ENCODE measurements at regions not wholly inside any gene's neighbourhood (a gene's known extent, or its start where the extent isn't known, plus 50 kb on each side); places are given as distances from the start of the nearest gene placed in this dataset.

DNA sequence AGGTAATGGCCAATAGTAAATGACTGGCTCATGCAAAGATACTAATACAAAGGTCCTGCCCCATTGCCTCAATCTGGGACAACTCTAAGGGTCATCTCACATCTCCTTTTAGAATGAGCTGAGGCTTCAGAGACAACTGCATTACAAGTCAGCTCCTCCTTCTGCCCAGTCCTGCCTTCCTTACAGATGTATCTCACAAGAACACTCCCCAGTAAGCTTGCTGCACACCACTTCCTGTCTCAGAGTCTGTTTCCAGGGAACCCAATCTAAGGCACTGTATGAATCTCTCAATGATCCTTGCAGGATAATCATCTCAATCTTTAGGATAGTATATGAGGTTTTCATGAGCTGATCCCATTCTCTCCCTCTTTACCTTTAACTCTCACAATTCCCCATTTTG is 57.8 kb upstream of the ZDHHC17 start:
- Mint-ChIP-seq H3K27ac (ENCODE audit: unreplicated experiment) (no peak overlapping the region), H3K4me3 (ENCODE audit: unreplicated experiment) (no peak overlapping the region), H3K27me3 (ENCODE audit: low read depth) (no peaks in the 10 kb centered on the region), H3K9me3 (ENCODE audit: low read depth) (no peaks in the 10 kb centered on the region), H3K36me3 (ENCODE audit: low read depth) (no peaks in the 10 kb centered on the region), H3K4me1 (ENCODE audit: low read depth) (peaks cover 48% of the 10 kb centered on the region)
- no peak for DNase-seq (ENCODE audit: low spot score)
- no peak for TF ChIP-seq CTCF (IDR thresholded peaks at IDR 0.05)

DNA sequence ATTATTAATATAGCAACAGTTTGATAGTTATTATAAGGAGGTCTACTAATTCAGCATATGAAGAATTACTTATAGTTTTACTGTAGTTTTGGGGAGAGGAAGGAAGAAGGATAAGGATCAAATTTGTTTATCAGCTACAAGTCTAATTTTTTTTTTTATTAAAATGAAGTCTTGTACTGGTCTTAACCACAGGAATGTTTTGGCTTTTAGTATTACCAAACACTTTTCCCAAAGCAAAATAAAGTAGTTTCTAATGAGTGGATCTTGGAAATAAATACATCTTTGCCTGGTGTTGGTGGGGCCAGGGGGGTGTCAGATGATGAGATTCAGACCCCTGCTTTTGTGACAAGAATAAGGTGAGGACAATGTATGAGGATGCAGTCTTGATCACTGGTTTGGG is 57.2 kb upstream of the ZDHHC17 start:
- no peak overlapping the region for H3K4me3 Mint-ChIP-seq (ENCODE audit: unreplicated experiment)
- H3K27ac Mint-ChIP-seq (ENCODE audit: unreplicated experiment) = no peak overlapping the region
- no peaks in the 10 kb centered on the region for H3K9me3 Mint-ChIP-seq (ENCODE audit: low read depth)
- H3K36me3 Mint-ChIP-seq (ENCODE audit: low read depth) = no peaks in the 10 kb centered on the region
- DNase-seq (ENCODE audit: low spot score) = no peak
- no peaks in the 10 kb centered on the region for H3K27me3 Mint-ChIP-seq (ENCODE audit: low read depth)
- no peak for TF ChIP-seq CTCF (IDR thresholded peaks at IDR 0.05)
- H3K4me1 Mint-ChIP-seq (ENCODE audit: low read depth) = peaks cover 52% of the 10 kb centered on the region

DNA sequence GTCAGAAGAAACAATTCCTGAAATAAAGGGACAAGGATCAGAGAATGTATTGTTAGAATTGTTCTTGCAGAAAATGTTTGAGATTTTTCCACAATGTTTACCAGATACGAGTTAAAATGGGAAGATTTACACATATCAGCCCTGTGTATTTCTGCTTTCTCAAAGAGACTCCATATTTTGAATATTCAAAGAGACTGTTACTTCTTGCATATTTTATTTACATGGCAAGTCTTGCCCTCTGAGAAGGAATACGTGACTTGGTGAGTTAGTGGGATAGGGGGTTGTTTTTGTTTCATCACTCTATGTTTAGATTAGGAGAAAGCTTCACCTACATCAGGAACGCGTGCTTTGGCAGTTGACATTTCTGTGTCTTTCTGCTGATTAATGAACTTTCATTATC is 56.1 kb upstream of the ZDHHC17 start:
- Mint-ChIP-seq H3K4me3 (ENCODE audit: unreplicated experiment) (no peak overlapping the region), H3K36me3 (ENCODE audit: low read depth) (no peaks in the 10 kb centered on the region), H3K27ac (ENCODE audit: unreplicated experiment) (no peak overlapping the region), H3K27me3 (ENCODE audit: low read depth) (no peaks in the 10 kb centered on the region), H3K9me3 (ENCODE audit: low read depth) (no peaks in the 10 kb centered on the region), H3K4me1 (ENCODE audit: low read depth) (peaks cover 46% of the 10 kb centered on the region)
- DNase-seq (ENCODE audit: low spot score) = no peak
- no peak for TF ChIP-seq CTCF (IDR thresholded peaks at IDR 0.05)

GRCh38 chr12:76708296-76708695 is 55.6 kb upstream of the ZDHHC17 start:
- no peak overlapping the region for H3K27ac Mint-ChIP-seq (ENCODE audit: unreplicated experiment)
- H3K4me3 Mint-ChIP-seq (ENCODE audit: unreplicated experiment) = no peak overlapping the region
- no peaks in the 10 kb centered on the region for H3K27me3 Mint-ChIP-seq (ENCODE audit: low read depth)
- no peaks in the 10 kb centered on the region for H3K36me3 Mint-ChIP-seq (ENCODE audit: low read depth)
- peaks cover 50% of the 10 kb centered on the region for H3K4me1 Mint-ChIP-seq (ENCODE audit: low read depth)
- no peak for TF ChIP-seq CTCF (IDR thresholded peaks at IDR 0.05)
- no peaks in the 10 kb centered on the region for H3K9me3 Mint-ChIP-seq (ENCODE audit: low read depth)
- no peak for DNase-seq (ENCODE audit: low spot score)

DNA sequence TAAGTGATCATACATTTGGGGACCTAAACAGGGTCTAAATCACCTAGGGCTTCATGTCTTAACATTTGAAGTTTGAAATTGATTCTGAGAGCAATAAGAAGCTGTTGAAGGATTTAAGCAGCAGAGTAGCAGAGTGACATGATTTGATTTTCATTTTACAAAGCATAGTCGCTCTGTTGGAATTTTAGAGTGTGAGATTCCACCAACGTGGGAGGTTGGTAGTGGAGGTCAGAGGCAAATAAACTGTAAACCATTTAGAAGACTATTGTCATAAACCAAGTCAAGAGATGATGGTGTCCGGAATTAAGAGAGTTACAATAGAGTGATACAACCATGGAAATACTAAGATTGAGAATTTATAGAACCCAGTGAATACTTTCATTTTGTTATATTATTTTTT is 52.7 kb upstream of the ZDHHC17 start:
- peaks cover 26% of the 10 kb centered on the region for H3K4me1 Mint-ChIP-seq (ENCODE audit: low read depth)
- no peaks in the 10 kb centered on the region for H3K36me3 Mint-ChIP-seq (ENCODE audit: low read depth)
- H3K9me3 Mint-ChIP-seq (ENCODE audit: low read depth) = no peaks in the 10 kb centered on the region
- no peak overlapping the region for H3K4me3 Mint-ChIP-seq (ENCODE audit: unreplicated experiment)
- H3K27me3 Mint-ChIP-seq (ENCODE audit: low read depth) = no peaks in the 10 kb centered on the region
- DNase-seq (ENCODE audit: low spot score) = no peak
- H3K27ac Mint-ChIP-seq (ENCODE audit: unreplicated experiment) = no peak overlapping the region
- no peak for TF ChIP-seq CTCF (IDR thresholded peaks at IDR 0.05)

Measured in chondrocyte (in vitro differentiated cells).